Activated CD4-positive, alpha-beta T cell treated with anti-CD3 and anti-CD28 coated beads, Interleukin-2, Interleukin-6, amounts not matched to agents 100 ng/mL and 50 ng/mL, durations not matched to agents 16 hours and 8 hours (primary cell): ENCODE measurements at regions not wholly inside any gene's neighbourhood (a gene's known extent, or its start where the extent isn't known, plus 50 kb on each side); places are given as distances from the start of the nearest gene placed in this dataset.

ENCODE experiments used
- DNase-seq: peaks from one replicate; pipeline ENCODE4 v3.0.0-alpha.2; 2020

- no peak for DNase-seq
Measured at GRCh38 chr7:32169228-32169627, 99.0 kb upstream of the PDE1C start.

GRCh38 chr7:32167815-32168214 is 97.6 kb upstream of the PDE1C start:
- no peak for DNase-seq

GRCh38 chr7:32167256-32167655 is 97.0 kb upstream of the PDE1C start:
- DNase-seq: no peak

- DNase-seq: no peak
Measured at GRCh38 chr7:32164341-32164996, 94.3 kb upstream of the PDE1C start.

- DNase-seq: no peak
Measured at GRCh38 chr7:32163896-32164295, 93.7 kb upstream of the PDE1C start.

- no peak for DNase-seq
Measured at GRCh38 chr7:32163141-32163806, 93.1 kb upstream of the PDE1C start.

- DNase-seq: no peak
Measured at GRCh38 chr7:32161708-32162107, 91.5 kb upstream of the PDE1C start.

GRCh38 chr7:32158751-32159745 is 88.8 kb upstream of the PDE1C start:
- DNase-seq: no peak

GRCh38 chr7:32158076-32158475 is 87.9 kb upstream of the PDE1C start:
- DNase-seq: no peak

- no peak for DNase-seq
Measured at GRCh38 chr7:32155712-32156111, 85.5 kb upstream of the PDE1C start.

- no peak for DNase-seq
Measured at GRCh38 chr7:32154797-32155196, 84.6 kb upstream of the PDE1C start.

- DNase-seq: no peak
Measured at GRCh38 chr7:32153006-32153405, 82.8 kb upstream of the PDE1C start.

GRCh38 chr7:32152576-32152975 is 82.4 kb upstream of the PDE1C start:
- no peak for DNase-seq

GRCh38 chr7:32150589-32150988 is 80.4 kb upstream of the PDE1C start:
- DNase-seq: no peak

- DNase-seq: no peak
Measured at GRCh38 chr7:32150039-32150438, 79.8 kb upstream of the PDE1C start.

- no peak for DNase-seq
Measured at GRCh38 chr7:32147546-32148268, 77.5 kb upstream of the PDE1C start.

GRCh38 chr7:32145911-32146310 is 75.7 kb upstream of the PDE1C start:
- no peak for DNase-seq

- DNase-seq: no peak
Measured at GRCh38 chr7:32144676-32145075, 74.5 kb upstream of the PDE1C start.

- DNase-seq: no peak
Measured at GRCh38 chr7:32143301-32143700, 73.1 kb upstream of the PDE1C start.

GRCh38 chr7:32142649-32143048 is 72.4 kb upstream of the PDE1C start:
- no peak for DNase-seq

GRCh38 chr7:32140210-32140939 is 70.2 kb upstream of the PDE1C start:
- no peak for DNase-seq

GRCh38 chr7:32137059-32137458 is 66.9 kb upstream of the PDE1C start:
- no peak for DNase-seq
